HG03558 (cell line): ENCODE measurements at regions not wholly inside any gene's neighbourhood (a gene's known extent, or its start where the extent isn't known, plus 50 kb on each side); places are given as distances from the start of the nearest gene placed in this dataset.
"Not testable (repeated sequence)": the region's sequence is repeated elsewhere in the genome, so short reads cannot be mapped to it uniquely, and the experiment has no call there.

Experiments
- ATAC-seq: cut with Tn5 transposase; IDR thresholded peaks from one replicate; pipeline ENCODE4 v1.9.1; 2021; ENCODE audit warnings: moderate number of reproducible peaks; ENCODE audit not compliant: unreplicated experiment; ENCODE audit errors: extremely low read depth

GRCh38 chr2:66251573-66251972, 183.4 kb upstream of the MEIS1 start:
- ATAC-seq = no peak

GRCh38 chr2:66249089-66249488, 185.8 kb upstream of the MEIS1 start:
- not testable (repeated sequence) for ATAC-seq

GRCh38 chr2:66243809-66244208, 191.1 kb upstream of the MEIS1 start:
- not testable (repeated sequence) for ATAC-seq

GRCh38 chr2:66242888-66243287, 192.0 kb upstream of the MEIS1 start:
- ATAC-seq = not testable (repeated sequence)

GRCh38 chr2:66242099-66242789, 192.7 kb upstream of the MEIS1 start:
- ATAC-seq = no peak

- ATAC-seq = no peak
These were observed 194.6 kb upstream of the MEIS1 start for GRCh38 chr2:66240286-66240685.

GRCh38 chr2:66239655-66240054, 195.3 kb upstream of the MEIS1 start:
- ATAC-seq = no peak

GRCh38 chr2:66237803-66238379, 197.0 kb upstream of the MEIS1 start:
- ATAC-seq = no peak

GRCh38 chr2:66236816-66237802, 197.8 kb upstream of the MEIS1 start:
- no peak for ATAC-seq

GRCh38 chr2:66236067-66236685, 198.7 kb upstream of the MEIS1 start:
- ATAC-seq = no peak

GRCh38 chr2:66235428-66235827, 199.5 kb upstream of the MEIS1 start:
- no peak for ATAC-seq

GRCh38 chr2:66233981-66234380, 200.9 kb upstream of the MEIS1 start:
- no peak for ATAC-seq

GRCh38 chr2:66228128-66228547, 206.8 kb upstream of the MEIS1 start:
- no peak for ATAC-seq

- ATAC-seq = no peak
These were observed 217.8 kb upstream of the MEIS1 start for GRCh38 chr2:66217039-66217585.

GRCh38 chr2:66212749-66213148, 222.2 kb upstream of the MEIS1 start:
- no peak for ATAC-seq

GRCh38 chr2:66202586-66202985, 232.3 kb upstream of the MEIS1 start:
- ATAC-seq = no peak

- no peak for ATAC-seq
These were observed 233.7 kb upstream of the MEIS1 start for GRCh38 chr2:66201242-66201641.

- no peak for ATAC-seq
These were observed 236.1 kb upstream of the MEIS1 start for GRCh38 chr2:66198873-66199272.

GRCh38 chr2:66192888-66193287, 242.0 kb upstream of the MEIS1 start:
- ATAC-seq = no peak

GRCh38 chr2:66191311-66191710, 243.6 kb upstream of the MEIS1 start:
- ATAC-seq = no peak
